ENCODE measurements at regions not wholly inside any gene's neighbourhood (a gene's known extent, or its start where the extent isn't known, plus 50 kb on each side); places are given as distances from the start of the nearest gene placed in this dataset.

- no peak for TF ChIP-seq JUND (IDR thresholded peaks at IDR 0.05; ENCODE audit: low read length)
- TF ChIP-seq CHD1 (IDR thresholded peaks at IDR 0.05; ENCODE audit: low read depth, low read length), result no peak
- no peak for TF ChIP-seq RNF2 (IDR thresholded peaks at IDR 0.05; ENCODE audit: borderline replicate concordance, low read depth, low read length, missing control alignments, poor library complexity, severe bottlenecking)
- TF ChIP-seq USF2 (IDR thresholded peaks at IDR 0.05; ENCODE audit: low read length), result no peak
- no peak for TF ChIP-seq TAF1 (IDR thresholded peaks at IDR 0.05; ENCODE audit: low read depth, low read length)
- no peak for TF ChIP-seq FOSL1 (IDR thresholded peaks at IDR 0.05; ENCODE audit: insufficient read depth, low read depth, low read length)
Measured at GRCh38 chr3:20861454-20861853, 675.4 kb upstream of the SGO1 start (continued).
